Islet precursor cell (in vitro differentiated cells): ENCODE measurements at regions not wholly inside any gene's neighbourhood (a gene's known extent, or its start where the extent isn't known, plus 50 kb on each side); places are given as distances from the start of the nearest gene placed in this dataset.

ENCODE experiments used
- DNase-seq: peaks from one replicate; pipeline ENCODE4 v3.0.0-alpha.2; 2018

DNA sequence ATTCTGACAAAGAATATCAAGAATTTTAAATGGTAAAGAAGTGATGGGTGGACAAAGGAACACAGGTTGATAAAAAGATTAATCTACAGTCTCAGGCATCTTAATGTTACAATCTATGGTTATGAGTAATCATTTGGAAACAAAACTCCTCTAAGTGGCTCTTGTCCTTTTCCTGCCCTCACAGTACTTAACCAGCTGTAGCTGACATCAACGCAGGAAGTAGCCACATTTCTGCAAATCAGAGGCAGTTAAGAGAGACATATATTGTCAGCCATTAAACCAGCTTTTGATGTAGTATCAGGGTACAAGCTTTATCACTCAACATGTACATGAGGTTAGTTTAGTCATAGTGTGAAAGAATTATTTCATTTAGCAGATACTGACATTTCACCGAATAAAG lies 244.6 kb downstream of the NR4A2 start:
- DNase-seq: no peak

DNA sequence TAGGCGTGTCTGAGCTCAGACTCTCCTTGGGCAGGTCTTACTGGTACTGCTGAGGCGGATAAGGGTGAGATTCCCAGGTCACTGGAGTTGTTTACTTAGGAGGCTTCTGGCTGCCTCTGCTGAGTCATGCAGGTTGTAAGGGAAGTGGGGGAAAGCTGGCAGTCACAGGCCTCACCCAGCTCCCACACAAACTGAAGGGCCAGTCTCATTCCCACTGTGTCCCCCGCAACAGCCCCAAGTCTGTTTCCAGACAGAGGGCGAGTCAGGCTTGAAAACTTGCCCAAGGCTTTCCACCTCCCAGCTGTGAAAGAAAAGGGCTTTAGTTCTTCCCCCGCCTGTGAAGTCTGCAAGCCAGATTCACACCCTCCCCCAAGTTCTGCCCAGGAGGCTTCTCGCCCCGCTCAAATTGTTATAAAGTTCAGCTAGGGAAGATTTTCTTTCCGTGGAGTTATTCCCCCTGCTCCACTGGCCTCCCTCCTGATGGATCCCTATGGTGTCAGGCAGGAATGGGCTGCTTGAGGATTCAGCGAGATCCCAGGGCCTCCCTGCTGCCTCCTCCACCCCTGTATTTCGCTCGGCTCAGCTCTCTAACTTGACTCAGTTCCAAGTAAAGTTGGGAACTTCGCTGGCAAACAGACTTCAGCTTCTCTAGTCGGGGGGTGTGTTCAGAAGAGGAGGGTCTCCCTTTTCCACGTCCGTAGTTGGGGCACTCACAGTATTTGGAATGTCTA lies 248.6 kb downstream of the NR4A2 start:
- DNase-seq: peak; percentile 76

DNA sequence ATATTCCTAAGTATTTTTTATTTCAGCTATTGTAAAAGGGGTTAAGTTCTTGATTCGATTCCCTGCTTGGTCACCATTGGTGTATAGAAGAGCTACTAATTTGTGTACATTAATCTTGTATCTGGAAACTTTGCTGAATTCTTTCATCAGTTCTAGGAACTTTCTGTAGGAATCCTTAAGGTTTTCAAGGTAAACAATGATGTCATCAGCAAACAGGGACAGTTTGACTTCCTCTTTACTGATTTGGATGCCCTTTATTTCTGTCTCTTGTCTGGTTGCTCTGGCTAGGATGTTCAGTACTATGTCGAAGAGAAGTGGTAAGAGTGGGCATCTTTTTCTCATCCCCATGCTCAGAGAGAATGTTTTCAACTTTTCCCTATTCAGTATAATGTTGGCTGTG lies 252.7 kb downstream of the NR4A2 start:
- DNase-seq: no peak

DNA sequence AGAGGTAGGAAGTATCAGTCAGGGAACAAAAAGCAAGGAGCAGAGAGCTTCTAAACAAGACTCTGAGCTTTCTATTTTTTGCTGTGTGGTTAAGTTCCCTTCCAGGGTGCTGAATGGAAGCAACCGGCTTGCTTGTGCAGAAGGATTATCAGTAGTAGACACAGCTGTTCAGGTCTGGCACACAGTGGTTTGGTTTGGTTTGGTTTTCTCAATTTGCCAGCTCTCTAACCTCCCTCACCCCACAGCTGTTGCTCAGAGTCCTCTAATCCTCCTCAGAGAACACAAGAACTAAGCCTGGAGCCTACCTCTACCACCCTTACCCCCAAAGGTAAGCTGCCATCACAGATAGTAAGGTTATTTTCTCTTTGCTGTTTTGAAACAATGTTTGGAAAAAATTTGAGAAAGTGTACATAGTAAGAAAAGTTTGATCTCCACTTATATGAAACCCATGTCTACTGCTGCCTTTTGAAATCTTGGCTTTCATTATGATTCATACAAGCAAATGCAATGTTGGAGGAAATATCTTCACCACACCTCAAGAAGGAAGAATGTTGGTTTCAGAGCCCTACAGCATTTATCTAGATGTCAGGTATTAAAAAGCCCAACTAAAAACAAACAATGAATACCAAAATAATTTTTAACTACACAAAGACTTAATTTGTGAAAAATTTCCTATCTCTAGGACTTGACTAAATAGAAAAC lies 255.3 kb downstream of the NR4A2 start:
- no peak for DNase-seq

DNA sequence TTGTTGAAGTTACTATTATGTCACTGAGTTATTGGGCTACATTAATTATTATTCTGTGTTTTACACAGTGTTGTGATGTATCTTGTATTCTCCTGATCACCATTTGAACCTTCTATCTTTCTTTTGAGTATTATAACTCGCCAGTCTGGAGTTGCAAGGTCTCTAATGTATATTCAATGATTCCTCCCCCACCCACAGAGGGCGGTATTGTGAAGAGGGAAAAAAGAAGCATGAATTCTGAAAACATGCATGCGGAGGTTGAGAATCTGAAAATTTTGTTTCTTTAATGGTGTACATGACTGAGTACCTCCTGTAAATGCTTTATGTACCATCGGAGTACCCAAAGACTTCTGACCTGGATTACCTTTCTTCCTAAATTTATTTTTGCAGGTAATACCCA lies 266.6 kb downstream of the NR4A2 start:
- no peak for DNase-seq

DNA sequence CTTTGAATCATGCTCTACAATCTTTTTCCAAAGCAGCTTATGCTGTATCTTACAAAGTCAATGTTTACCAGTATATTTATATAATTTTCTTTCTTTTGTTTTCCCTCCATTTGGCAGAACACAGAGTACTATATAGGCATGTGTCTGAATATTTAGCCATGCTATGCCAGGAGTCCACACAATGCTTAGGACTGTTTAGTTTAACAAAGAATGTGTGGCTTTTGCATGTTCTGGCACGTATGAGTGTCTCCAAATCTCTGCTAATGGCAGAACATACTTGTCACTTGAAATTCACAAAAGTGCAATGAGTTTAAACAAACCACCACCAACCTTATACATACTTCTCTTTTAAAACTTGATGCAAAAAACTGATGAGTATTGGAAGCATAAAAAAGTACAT lies 268.0 kb downstream of the NR4A2 start:
- DNase-seq: no peak

DNA sequence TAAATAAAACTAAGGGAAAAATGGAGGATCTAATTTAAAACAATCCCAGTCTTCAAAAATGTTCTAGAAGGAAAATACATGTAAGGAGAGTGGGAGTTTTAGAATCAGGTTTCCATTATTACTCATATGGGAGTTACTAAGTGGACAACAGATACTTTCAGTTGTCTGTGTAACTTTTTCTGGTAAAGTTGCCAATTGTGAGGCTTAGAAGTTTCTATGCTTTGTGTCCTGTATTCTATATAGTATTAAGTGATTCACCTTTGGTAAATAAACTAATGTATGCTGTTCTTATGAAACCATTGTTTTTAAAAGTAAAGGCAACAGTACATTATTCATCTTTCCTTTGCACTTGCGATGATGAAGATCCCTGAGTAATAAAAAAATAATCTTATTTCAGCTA lies 274.9 kb downstream of the NR4A2 start:
- DNase-seq: no peak

DNA sequence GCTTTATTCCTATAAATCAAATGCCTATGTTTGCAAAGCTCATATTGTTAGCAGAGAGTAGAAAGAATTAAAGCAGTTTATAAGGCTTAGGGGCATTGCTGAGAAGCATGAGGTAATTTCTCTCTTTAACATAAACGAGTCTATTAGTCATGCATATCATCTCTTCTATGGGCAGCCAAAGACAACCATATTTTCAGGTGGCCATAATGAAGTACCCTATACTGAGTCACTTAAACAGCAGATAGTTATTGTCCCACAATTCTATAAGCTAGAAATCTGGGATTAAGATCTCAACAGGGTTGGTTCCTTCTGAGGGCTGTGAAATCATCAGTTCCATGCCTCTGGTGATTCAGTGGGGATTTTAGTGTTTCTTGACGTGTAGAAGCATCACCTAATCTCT lies 277.5 kb downstream of the NR4A2 start:
- no peak for DNase-seq

DNA sequence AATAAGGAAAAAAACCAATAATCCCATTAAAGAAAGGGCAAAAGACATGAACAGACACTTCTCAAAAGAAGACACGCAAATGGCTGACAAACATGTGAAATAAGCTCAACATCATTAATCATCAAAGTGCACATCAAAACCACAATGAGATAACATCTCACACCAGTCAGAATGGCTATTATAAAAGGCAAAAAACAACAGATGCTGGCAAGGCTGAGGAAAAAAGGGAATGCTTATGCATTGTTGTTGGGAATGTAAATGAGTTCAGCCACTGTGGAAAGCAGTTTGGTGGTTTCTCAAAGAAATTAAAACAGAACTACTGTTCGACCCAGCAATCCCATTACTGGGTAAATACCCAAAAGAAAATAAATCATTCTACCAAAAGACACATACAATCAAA lies 285.6 kb downstream of the NR4A2 start:
- DNase-seq: no peak

DNA sequence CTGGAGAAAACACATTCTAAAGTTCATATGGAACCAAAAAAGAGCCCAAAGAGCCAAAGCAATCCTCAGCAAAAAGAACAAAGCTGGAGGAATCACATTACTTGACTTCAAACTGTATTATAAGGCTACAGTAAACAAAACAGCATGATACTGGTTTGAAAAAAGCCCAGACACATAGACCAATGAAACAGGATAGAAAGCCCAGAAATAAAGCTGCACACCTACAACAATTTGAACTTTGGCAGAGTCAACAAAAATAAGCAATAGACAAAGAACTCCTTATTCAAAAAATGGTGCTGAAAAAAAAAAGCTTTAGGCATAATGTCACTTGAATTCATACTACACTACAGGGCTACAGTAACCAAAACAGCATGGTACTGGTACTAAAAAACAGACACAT lies 289.6 kb downstream of the NR4A2 start:
- DNase-seq: no peak

DNA sequence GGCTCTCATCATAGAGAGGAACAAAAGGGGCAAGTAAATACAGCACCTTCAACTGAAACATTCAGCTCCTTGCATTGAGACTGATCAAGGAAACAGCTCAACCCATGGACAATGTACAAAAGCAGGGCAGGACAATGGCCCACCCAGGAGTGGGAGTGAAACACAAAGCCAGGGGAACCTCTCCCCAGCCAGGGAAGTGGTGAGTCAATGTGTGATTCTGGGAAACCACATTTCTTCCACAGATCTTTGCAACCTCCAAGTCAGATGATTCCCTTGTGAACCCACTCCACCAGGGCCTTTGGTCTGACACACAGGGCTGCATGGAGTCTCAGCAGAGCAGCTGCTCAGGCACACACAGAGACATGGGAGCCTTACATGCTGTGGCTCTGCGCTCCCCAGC lies 294.5 kb downstream of the NR4A2 start:
- DNase-seq: no peak

DNA sequence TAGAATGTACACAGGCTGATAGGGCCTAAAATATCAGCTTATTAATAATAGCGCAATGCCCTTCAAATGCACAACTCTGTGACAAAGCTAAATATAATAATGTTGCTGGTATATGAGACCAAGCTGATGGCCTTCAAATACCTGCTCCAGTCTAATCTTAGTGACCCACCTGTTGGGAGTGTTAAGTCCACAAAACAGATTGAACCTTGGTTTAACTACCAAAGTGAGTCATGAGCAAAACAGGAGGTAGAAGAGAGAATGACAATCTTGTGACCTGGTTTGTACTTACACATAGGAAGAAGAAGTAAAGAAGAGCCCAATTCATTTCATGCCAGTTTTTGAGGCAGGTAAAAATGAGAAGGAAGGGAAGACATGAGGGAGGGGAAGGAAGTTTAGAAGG lies 295.0 kb downstream of the NR4A2 start:
- no peak for DNase-seq

DNA sequence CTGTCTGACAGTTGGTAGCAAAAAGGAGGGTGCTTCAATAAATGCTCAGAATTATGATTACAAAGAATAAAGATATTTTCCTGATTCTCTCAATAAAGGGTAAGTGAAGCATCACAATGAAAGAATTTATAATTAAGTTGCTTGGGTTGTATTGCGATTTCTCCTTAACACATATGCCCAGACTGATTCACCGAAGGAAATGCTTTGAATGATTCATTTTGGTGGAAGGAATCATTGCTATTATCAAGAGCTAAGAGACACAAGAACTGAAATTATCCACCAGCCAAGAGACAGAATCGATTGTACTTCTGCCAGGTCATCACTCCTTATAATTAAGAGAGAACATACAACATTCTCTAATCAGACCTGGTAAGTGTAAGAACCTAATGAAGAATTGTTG lies 301.4 kb downstream of the NR4A2 start:
- no peak for DNase-seq

DNA sequence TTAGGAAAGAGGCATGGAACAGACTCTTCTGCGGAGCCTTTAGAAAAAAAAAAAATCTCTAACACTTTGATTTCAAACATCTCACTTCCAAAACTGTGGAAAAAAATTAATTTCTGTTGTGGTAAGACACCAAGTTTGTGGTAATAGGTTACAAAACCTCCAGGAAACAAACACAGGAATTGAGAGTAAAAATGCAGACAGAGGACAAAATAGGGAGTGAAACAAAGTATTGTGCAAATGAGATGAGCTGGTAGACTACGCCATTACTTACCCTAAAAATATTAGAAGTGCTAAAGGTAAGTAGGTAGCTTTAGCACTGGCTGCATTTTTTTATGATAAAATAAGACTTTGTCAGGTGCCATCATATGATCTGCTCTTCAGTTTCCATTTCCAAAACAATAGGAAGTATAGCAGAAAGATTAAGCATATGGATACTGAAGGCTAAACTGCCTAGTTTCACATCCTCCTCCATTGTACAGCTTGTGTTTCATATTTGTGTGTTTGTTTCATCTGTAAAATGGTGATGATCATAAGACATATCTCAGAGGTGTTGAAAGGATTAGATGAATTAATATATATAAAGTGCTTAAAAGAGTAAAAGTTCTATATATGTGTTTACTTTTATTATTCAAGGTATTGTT lies 309.2 kb downstream of the NR4A2 start:
- no peak for DNase-seq

DNA sequence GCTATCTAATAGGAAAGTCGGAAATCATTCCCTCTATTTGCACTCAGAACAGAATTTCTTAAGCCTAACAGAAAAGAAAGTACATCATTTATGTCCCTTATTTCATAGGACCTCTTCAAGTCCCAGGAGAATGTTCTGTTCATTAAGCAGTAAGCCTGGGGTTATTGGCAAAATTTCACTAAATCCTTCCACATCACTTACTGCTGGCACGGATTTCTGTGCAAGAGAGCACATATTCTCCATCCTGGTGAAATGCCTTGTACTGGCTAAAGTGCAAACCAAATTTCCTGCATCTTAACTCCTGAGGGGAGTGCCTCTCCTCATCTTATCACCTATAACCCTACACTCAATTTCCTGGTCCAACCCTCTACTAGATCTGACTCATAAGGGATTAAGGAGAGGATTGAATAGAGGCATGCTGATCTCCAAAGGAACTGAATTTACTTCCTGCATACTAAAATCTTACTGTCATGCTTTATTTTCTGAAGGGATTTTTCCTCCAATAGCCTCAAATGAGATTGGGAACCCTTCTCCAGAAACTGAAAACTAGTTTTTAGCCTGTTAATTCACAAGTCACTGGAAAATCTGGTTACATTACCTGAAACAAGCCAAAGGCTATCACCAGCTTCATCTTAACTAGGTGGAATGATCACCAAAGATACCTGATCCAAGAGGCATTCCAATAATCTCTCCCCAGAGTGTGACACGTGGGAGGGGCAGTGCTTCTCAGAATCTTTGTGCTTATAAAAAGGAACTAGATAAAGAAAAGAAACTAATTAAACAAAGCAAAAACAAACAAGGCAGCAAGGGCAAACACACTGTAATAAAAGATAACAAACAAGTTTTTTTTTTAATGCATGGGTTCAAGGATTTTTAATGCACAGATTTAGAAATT lies 311.1 kb downstream of the NR4A2 start:
- no peak for DNase-seq

DNA sequence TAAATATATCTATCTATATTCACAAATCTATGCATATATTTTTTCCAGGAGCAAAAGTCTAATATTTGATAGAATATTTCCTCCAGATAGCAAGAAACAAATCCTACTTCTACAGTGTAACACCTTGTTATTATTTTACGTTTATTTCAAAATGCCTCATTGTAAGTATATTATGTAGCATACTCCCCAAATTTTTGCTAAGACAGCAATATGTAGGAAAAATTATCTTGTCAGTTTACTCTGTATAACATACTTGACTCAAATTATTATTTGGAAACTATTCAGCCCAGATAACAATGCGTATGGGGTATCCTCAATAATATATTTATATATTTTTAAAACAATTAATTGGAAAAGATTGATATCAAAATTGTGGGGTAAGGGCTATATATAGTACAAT lies 313.2 kb downstream of the NR4A2 start:
- DNase-seq: no peak

DNA sequence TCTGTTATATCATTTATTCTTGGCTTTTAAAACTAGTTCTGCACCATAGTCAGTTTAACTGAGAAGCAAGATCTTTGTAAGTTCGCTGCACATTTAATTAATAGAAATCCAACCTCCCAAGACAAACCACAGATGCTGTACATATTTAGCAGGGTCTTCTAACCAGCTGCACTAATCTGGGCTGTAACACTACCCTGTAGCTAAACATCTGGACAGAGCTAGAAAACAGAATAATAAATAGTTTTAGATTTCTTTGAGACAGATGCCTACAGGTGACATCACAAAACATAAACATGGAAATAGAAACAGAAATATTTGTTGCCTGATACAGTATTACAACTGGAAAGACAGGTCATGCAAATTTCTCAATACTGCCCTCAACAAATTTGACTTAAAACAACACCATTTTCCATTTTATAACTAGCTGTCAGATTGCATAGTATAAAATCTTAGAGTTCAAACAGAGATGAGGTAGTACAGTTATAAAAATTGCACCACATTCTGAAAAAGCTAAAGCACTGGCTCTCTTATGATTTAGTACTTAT lies 315.1 kb downstream of the NR4A2 start:
- DNase-seq: no peak

DNA sequence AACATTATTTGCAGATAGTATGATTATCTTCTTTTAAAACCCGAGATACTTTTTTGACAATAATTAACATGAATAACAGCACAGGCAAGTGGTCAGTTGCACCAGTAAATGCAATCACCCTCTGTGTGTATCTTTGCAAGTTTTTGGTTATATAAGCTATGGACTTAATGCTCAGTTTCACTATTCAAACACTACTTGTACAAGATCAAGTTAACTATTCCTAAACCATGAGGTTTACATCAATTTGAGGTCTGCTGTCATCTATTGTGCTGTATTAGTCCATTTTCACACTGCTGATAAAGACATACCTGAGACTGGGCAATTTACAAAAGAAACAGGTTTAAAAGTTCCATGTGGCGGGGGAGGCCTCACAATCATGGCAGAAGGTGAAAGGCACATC lies 323.2 kb downstream of the NR4A2 start:
- no peak for DNase-seq

DNA sequence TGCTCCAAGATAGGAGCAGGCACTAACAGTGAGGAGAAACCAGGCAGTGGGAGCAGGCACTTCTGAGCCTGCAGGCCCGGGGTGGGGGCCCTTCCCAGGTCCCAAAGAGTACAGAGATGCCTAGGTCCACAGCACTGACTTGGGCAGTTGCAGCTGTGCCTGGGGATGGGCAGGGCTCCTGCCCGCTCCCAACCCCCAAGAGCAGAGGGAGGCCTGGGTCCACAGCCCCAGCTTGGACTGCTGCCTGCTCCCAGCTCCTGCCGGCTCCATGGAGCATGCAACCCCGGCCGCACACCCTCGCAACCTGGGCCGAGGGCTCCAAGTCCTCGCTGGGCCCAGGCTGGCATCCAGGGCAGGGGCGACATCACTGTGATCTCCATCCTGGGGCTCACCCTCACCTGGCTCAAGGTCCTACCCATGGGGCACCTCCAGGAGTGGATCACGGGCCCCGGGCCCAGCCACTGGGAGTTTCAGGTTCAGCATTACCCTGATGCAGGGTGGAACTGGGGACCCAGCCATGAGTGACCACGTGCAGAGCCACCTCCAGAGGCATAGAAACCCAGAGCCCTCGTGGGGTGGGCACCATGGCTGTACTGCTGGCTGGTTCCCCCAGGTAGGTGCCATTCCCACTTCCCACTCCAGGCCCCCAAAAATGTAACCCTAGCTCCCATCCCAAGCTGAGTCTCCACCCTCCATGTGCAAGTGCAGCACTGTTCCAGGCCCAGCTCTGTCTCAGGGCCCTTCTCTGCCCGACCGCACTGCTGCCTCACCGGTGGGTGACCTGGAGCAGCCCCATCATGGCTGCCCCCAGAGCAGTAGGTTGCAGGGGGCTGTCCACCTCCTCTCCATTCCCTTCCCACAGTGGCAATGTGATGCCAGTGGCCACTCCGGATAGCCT lies 325.6 kb downstream of the NR4A2 start:
- no peak for DNase-seq

DNA sequence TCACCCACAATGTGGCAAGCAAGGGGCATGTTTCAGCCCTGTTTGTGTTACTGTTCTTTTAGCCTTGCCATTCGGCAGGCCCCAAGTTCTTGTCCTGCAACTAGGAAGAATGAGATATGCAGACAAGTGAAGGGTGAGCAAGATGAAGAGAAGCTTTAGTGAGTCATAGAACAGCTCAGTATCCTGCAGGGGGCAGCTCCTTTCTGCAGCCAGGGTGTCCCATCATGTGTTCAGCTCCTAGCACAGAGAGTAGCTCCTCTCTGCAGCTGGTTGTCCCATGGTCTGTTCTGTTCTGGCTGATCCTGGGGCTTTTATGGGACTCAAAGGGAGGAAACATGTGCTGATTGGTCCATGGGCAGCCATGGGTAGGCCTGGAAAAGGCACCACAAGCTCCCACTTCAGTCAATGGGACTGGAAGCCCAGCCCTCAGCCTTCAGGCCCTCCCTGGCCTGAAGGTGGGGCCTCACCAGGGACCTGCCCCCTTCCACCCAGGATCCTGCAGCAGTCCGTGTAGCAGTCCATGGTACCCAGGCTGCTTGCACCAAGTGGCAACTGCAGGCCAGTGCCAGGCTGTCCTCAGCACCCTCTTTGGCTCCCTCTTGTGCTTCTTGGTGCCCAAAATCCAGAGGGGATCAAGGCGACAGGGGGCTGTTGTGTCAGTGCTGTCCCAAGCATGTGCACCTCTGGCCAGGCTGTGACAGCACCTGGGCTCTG lies 326.4 kb downstream of the NR4A2 start:
- peak; percentile 71 for DNase-seq

DNA sequence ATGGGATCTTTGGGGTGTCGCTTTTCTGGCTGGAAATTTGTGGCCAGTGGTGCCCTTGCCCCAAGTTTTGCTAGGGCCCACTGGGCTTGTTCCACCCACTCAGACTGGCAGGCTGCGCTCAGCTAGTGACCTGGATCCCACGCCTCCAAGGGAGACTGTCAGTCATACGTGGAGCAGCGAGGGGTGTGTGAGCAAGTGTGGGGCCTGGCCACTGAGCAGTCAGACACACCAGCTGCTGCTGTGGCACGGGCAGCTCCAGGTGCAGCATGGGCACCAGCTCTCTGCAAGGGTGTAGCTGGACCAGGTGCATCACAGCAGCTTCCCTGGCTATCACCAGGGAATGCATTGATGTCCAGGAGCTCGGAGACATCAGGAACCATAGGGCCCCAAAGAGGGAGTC lies 327.0 kb downstream of the NR4A2 start:
- no peak for DNase-seq
